GM18858 (cell line): ENCODE measurements at regions not wholly inside any gene's neighbourhood (a gene's known extent, or its start where the extent isn't known, plus 50 kb on each side); places are given as distances from the start of the nearest gene placed in this dataset.
"Not testable (repeated sequence)": the region's sequence is repeated elsewhere in the genome, so short reads cannot be mapped to it uniquely, and the experiment has no call there.

ENCODE experiments used
- ATAC-seq: cut with Tn5 transposase; IDR thresholded peaks from one replicate; pipeline ENCODE4 v1.9.1; 2021; ENCODE audit not compliant: unreplicated experiment

DNA sequence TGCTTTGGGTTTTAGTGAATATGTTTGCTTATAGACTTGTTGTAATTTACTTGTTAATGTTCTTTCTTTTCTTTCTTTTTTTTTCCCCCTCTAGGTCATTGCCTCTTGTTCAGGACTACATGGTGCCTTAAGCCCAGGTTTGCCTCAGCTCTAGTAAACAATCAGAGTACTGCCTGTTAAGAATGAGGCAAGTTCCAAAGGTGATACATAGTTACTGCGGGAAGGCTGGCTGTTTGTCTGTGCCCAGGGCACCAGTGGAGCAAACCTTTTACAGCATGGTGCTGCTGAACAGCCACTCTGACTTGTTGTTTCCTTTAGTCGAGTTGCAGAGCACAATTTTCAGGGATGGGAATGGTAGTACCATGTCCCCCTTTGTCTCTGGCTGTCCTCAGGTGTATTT lies 517.2 kb downstream of the NYAP2 start:
- ATAC-seq, result no peak

DNA sequence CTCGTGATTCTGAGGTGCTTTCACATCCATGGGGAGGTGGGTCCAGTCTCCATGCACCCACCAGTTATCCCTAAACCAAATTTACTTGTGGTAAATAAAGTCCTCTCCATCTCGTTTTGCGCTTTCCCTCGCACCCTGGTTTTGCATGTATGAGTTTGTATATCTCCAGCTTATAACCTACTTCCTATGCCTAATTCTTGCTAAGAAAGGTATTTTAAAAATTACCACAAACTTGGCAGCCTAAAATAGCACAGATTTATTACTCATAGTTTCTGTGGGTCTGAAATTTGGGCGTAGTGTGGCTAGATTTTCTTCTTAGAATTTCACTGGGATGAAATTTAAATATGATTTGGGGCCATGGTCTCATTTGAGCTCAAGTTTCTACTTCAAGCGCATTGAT lies 511.5 kb downstream of the NYAP2 start:
- no peak for ATAC-seq

DNA sequence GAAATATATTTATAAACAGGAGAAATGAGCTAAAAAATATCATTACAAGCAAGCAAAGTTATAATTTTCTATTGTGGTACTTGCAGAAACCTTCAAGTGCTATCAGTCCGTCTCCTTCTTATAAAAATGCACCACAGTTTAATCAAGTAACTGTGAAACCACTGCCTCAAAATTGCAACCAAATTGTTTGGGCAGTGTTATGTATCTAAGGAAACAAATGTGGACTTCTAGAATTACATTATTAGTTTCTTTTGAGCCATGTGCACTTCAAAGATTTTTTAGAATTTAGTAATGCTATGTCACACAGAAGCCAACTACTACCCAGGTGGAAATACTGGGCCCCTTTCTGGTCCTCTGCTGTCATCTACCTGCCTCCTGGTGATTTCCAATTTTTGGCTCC lies 495.6 kb downstream of the NYAP2 start:
- ATAC-seq, result no peak

DNA sequence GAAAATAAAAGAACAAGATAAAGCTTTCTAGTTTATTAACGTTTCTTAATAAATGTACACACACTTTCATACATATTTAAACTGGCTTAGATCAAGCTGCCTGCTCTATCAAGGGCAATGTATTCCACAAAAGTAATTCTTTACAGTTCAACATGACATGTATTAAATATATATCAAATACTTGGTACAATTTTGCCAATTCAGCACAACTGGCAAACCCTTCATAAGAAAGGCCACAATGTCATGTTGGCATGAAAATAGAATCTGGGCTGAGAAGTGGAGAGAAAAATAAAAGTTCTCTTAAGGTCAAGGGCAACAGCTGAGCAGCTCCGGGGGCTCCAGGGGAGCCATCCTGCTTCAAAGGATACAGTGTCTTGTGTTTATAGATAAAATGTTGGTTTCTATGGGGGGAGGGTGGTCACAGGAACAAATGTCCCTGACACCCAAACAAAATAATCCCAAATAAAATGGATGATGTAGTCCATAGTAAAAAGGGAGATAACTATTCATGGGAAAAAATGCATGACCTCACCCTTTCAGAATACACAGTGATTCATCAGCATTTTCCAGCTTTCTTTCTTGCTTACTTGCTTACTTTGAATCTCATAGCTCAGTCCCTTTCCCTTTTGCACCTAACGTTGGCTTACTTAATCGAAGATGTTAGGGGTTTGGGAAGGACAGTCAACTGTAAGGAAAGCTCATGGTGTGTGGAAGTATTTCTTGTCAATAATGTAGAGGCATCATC lies 494.9 kb downstream of the NYAP2 start:
- ATAC-seq, result no peak

DNA sequence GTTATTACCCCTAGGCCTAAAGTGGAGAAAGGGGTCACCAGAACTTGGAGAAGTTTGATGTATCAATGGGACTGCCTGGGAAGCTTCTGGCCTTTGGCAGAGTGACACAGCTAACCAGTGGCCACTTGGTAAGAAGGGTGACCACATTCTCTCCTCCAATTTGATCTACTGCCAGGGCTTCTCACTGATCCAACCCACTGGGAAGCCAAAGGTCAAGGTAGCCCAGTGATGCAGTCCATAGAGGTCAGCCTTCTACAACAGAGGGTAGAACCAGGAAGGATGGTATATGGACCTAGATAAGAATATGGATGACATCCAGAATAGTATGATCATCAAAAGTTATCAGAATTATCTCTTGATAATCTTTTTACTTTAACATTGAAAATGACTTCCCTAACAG lies 493.6 kb downstream of the NYAP2 start:
- no peak for ATAC-seq

DNA sequence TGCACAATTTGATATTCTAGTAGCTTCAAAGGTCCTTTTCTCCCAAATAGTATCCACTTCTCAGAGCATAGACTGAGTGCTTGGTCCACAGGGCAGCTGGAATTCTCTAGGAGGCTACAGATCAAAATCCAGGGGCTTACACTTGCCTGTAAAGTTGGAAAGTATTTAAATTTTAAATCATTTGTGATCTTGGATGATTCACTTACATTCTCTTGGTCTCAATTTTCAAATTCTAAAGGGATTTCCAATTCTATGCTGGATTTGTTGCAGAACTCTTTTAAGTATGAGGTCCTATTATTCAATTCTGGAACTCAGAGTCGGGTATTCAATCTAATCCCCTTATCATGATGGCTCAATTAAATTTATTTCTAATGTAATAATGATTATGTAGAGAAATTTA lies 492.3 kb downstream of the NYAP2 start:
- no peak for ATAC-seq

DNA sequence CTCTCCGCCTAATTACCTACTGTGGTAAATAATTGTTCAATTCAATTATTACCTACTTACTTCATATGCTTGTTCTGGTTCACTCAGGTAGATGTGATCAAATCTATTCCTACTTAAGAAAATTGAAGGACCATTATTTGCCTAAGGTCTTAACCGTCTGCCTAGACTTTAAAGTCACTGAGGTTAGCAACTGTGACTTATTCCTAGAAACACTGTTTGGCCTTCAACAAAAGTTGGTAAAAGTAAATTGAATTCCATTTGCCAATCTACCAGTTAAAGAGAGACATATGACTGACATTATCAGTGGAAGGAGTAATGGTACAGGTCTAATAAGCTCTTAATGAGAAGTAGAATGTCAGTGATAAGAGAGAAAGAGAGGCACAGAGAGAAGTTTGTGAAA lies 491.5 kb downstream of the NYAP2 start:
- no peak for ATAC-seq

DNA sequence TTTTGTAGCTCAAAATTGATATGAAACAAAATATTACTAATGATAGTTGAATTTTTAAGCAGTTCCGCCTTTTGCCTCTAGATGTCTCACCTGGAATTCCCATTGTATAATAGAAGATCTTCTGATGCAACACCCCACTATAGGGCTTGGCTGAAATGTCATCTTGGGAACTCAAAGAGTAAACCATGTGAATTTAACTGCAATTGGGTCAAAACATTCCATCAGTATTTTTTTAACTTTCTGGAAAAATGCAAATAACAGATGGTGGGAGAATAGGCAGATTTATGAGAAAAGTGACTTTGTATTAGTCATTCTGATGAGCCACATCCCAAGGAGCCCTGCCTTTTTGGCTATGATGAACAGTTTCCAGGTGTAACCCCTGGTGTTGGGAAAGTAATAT lies 489.9 kb downstream of the NYAP2 start:
- peak; percentile 73 for ATAC-seq

DNA sequence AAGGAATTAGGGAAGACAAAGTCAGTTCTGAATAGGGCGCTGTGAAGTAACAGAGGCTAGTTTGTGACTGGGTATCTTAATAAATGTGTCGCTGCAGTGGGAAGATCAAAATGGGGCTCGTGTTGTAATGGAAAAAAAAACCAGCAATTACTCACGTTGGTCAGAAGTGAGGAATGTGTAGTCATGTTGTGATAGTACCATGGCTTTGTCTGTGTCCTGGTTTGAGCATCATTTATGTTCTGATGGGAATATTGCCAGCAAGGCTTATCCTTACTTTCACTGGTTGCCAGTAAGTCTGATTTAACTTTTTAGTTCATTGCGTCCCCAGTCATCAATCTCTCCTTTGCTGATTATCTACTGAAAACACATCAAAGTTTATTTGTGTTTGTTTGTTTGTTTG lies 467.6 kb downstream of the NYAP2 start:
- ATAC-seq, result no peak

DNA sequence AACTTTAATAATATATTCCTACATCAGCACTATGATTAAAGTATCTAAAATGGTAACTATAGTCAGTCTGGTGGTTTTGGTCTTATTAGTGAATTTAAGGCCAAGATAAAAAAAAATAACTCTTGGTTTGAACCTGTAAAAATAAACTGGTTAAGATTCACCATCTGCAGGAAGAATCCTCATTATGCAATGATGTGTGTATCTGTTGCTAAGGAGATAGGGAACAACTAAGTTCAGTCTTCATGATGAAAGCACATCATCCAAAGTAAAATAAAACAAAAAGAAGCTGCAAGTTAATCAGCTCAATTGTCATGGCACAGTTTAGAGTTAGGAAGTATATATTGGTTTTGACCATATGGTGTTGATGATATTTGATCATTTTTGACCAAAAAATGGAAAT lies 466.0 kb downstream of the NYAP2 start:
- ATAC-seq, result no peak

DNA sequence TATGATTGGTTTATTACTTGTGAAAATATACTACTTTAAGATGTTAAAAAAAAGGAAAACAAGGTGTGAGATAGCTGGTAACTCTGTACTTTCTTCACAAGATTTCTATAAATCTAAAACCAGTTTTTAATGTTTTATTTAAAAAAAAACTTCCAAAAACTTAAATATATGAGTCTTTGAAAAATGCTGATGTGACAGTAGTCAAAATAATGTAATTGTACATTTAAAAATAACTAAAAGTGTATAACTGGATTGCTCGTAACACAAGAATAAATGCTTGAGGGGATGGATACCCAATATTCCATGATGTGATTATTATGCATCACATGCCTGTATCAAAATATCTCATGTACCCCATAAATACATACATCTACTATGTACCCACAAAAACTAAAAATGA lies 464.9 kb downstream of the NYAP2 start:
- no peak for ATAC-seq

DNA sequence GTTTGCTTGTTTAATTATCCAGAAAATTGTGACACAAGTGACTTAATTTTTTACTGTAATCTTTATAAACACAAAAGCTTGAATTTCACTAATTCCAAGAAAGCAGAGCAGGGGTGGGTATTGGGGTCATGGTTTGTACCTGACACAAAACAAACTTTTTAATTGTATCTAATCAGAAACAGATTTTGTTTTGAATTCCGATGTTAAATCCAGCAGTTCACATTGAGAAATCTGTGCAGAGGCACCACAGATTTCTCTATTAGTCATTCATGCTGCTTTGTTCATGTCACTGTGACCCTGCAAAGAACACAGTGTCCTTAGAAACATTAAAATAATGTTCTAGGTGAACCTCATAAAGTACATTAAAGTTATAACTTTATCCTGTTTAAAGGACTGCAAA lies 443.4 kb downstream of the NYAP2 start:
- no peak for ATAC-seq

DNA sequence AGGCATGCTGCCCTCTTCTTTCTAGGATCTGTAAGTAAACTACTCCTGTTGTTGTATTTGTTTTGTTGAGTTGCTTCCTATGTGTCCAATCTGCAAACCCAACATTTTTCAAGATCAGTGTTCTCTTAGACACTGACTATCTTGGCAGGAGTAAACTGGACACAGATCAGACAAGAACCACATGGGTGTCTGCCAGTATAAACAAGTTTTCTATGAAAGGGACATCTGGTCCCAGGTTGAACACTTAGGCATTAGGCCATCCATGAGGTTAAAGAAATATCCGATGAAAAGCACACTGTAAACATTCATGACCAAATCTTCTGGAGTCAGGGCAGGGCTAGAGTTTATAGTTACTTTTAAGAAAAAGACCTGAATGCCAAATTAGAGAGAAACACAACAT lies 441.8 kb downstream of the NYAP2 start:
- ATAC-seq, result no peak

DNA sequence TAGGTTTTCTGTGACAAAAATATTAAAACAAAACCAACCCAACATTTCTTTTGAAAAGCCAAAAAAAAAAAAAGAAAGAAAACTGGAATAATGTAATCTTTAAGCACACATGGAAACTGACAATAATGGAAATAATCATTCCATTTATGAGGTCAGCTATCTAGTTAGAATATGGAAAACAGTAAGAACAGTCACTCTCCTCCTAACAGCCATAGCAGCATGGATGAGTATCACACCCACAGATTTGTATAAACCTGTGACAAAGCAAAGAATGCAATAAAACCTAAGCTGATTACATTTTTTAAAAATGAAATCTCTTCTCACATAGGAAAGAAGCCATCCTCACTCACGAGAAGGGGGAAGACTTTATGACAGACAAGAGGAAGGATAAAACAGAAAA lies 437.8 kb downstream of the NYAP2 start:
- ATAC-seq, result no peak

DNA sequence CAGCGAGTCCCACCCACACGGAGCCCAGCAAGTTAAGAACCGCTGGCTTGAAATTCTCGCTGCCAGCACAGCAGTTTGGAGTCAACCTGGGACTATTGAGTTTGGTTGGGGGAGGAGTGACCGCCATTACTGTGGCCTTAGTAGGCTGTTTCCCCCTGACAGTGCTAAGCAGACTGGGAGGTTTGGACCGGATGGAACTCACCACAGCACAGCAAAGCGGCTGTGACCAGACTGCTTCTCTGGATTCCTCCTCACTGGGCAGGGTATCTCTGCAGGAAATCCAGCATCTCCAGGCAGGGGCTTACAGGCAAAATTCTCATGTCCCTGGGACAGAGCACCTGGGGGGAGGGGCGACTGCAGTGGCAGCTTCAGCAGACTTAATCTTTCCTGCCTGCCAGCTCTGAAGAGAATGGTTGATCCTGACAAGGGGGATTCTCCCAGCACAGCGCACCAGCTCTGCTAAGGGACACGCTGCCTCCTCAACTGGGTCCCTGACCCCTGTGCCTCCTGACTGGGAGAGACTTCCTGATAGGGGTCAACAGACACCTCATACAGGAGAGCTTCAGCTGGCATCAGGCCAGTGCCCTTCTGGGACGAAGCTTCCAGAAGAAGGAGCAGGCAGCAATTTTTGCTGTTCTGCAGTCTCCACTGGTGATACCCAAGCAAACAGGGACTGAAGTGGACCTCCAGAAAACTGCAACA lies 425.4 kb downstream of the NYAP2 start:
- ATAC-seq, result no peak

DNA sequence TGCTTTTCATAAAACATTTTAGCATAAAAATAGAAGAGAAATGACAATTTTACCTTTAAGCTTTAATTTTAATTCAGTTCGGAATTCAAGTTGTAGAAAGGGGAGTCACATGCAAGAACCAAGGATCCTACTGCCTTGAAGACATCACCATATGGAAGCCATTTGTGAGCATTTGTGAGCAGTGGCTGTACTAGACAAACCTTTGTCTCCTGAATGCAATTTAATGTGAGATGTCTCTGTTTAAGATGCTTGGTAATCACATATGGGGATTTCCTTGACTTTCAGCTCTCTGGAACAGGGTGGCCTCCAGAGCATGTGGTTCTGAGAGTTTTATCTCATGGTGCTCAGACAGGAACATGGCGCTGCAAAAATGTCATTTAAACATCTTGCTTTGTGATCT lies 421.8 kb downstream of the NYAP2 start:
- ATAC-seq, result no peak

DNA sequence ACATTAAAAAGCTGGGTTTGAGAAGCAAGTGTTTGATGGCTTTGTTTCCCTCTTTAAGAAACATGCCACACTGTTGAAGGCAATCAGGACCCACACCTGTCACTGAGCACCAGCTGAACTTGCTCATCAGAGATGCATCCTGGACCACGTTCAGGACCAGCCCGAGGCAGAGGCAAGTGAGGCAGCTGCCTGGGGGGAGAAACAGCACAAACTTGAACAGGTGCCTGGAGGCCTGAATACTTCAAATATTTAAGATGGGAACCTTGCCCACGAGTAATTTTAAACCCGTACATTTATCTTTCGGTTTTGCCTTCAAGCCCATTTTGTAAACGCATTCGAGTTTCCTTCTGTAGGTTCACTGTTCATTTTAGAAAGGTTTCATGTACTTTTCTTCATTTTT lies 421.3 kb downstream of the NYAP2 start:
- ATAC-seq, result no peak

DNA sequence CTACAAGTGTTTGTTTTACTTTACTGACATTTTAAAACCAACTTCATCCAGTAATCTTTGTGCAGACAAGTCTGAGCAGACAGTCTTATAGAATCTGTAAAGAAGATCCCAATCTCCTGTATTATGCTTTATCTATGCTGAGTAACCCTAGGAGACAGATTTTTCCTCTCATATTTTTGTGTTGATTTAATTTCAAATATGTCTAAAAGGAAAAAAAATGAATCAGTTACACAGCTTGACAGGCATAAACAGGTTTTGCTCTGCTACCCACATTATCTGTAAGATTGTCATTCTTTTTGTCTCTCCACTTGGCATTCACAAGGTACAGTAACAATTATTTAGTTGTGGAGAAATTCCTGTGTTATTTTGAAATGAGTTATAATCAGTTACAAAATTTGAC lies 415.0 kb downstream of the NYAP2 start:
- no peak for ATAC-seq

DNA sequence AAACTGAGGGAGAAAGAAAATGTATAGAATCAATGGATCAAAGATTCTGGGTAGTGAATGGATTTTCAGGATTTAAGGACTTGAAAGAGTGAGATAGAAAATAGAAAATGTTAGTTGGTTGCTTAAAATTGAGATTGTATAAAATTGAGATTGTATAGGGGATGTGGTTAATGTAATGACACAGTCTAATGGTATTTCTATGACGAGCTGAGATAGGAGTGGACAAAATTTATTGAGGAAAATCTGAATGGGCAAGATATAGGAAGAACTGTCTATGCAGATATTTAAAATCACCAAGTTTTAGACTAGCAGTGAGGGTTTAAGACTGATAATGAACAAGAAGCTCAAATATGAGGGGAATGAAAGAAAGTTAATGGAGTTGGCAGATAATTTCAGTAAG lies 406.6 kb downstream of the NYAP2 start:
- ATAC-seq, result no peak

DNA sequence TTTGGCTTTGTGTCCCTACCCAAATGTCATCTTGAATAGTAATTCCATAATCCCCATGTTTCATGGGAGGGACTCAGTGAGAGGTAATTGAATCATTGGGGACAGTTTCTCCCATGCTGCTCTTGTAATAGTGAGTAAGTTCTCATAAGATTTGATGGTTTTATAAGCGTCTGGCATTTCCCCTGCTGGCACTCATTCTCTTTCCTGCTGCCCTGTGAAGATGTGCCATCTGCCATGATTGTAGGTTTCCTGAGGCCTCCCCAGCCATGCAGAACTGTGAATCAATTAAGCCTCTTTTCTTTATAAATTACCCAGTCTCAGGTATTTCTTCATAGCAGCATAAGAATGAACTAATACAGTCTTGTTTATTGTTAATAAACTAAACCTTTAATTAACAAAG lies 402.6 kb downstream of the NYAP2 start:
- not testable (repeated sequence) for ATAC-seq

DNA sequence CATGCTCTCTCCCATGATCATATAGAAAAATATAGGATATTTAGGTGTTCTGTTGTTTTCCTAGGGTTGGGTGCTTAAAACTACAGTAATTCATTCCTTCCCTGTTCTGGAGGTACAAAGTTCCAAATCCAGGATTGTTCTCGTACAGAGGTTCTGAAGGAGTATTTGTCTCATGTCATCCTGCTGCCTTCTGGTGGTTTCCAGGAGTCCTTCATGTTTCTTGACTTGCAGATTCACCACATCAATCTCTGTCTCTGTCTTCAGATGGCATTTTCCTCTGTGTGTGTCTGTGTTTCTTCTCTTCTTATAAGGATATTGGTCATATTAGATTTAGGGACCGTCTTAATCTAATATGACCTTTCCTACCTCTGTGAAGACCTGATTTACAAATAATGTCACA lies 397.9 kb downstream of the NYAP2 start:
- ATAC-seq, result no peak

DNA sequence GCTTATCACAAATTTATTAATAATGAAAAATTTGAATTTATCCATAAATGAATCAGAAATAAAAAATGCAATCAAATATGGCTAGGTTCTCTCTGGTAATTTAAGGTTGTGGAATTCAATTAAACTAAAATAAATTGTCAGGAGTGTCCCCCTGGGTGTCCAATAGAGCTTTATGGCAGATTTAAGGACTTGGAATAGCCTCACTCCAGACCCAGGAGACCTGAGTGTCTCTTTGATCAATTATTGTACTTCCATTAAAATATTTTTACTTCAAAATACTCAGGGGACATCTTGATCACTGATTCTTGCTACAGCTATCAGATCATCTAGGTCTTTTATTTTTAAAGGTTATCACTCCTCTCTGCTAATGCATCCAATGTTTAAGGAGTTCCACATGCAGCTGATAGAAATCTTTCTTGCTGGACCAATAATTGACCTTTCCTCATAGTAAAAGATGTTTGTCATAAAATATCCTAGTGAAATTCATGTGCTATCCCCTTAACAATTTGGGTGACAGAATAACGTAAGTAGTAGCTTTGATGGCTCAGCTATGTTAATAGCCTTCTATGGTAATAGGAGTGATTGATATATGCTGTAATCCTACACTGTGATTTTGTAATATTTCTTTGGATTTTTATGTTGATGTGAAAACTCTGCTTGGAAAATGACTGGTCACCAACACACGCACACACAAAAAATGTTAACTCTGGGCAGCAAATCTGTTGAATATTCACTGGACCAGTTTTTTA lies 395.3 kb downstream of the NYAP2 start:
- ATAC-seq, result no peak
